ENCODE measurements at regions not wholly inside any gene's neighbourhood (a gene's known extent, or its start where the extent isn't known, plus 50 kb on each side); places are given as distances from the start of the nearest gene placed in this dataset.
"Not testable (repeated sequence)": the region's sequence is repeated elsewhere in the genome, so short reads cannot be mapped to it uniquely, and the experiment has no call there.

DNA sequence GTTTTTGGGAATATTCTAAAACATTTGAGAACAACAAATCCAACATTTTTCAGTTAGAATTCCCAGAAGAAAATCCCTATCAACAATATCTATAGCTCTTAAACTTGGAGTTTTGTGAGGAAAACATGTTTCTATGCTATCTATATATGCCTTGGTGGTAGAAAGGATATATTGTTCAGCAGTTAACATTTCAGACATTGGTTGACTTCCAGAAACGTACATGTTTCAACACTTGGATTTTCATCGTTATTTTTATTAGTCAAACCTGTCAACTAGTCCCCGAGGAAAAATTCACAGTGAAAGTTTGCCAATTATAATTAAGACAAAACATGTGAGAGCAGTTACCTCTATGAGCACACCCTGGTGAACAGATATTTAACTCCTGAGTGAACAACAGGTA is 541.8 kb upstream of the CHD1 start:
- H3K9me3 Mint-ChIP-seq (ENCODE audit: low read depth), result not testable (repeated sequence)

GRCh38 chr5:99460701-99461100 is 531.9 kb upstream of the CHD1 start:
- Mint-ChIP-seq H3K27ac (no peak overlapping the region), H3K36me3 (no peaks in the 10 kb centered on the region), H3K27me3 (no peaks in the 10 kb centered on the region), H3K4me1 (ENCODE audit: low read depth) (no peaks in the 10 kb centered on the region), H3K4me3 (no peak overlapping the region), H3K9me3 (ENCODE audit: low read depth) (peaks cover 2% of the 10 kb centered on the region)

More for the DNA sequence above, 541.8 kb upstream of the CHD1 start:
- H3K27ac Mint-ChIP-seq; H3K4me1 Mint-ChIP-seq (ENCODE audit: low read depth); H3K4me3 Mint-ChIP-seq; H3K27me3 Mint-ChIP-seq; H3K36me3 Mint-ChIP-seq: not testable (repeated sequence)

- no peak overlapping the region for H3K27ac Mint-ChIP-seq
- H3K4me3 Mint-ChIP-seq, result no peak overlapping the region
- no peaks in the 10 kb centered on the region for H3K36me3 Mint-ChIP-seq
- H3K27me3 Mint-ChIP-seq, result no peaks in the 10 kb centered on the region
- H3K4me1 Mint-ChIP-seq (ENCODE audit: low read depth), result no peaks in the 10 kb centered on the region
- no peaks in the 10 kb centered on the region for H3K9me3 Mint-ChIP-seq (ENCODE audit: low read depth)
These were observed 524.4 kb upstream of the CHD1 start for GRCh38 chr5:99453196-99453595.

GRCh38 chr5:99449786-99450185 is 521.0 kb upstream of the CHD1 start:
- Mint-ChIP-seq H3K27ac (no peak overlapping the region), H3K4me3 (no peak overlapping the region), H3K27me3 (no peaks in the 10 kb centered on the region), H3K9me3 (ENCODE audit: low read depth) (no peaks in the 10 kb centered on the region), H3K4me1 (ENCODE audit: low read depth) (no peaks in the 10 kb centered on the region), H3K36me3 (no peaks in the 10 kb centered on the region)

DNA sequence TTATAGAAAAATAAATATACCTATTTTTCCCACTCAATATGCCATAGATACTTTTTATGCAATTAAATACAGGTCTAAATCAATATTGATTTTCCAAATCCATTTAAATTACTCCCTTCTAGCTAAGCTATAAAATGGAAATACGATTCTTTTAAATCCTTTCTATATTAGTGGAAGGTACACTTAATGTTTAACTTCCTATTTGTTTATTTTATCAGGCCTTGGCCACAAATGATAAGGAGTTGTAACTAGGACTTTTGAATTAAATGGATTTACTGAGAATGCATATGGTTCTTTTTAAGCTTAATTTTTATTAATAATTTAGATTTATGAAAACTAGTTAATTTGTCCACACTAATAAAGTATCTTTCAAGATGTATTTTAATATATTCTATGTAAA is 517.0 kb upstream of the CHD1 start:
- Mint-ChIP-seq H3K36me3 (no peaks in the 10 kb centered on the region), H3K4me1 (ENCODE audit: low read depth) (no peaks in the 10 kb centered on the region), H3K4me3 (no peak overlapping the region), H3K27me3 (no peaks in the 10 kb centered on the region), H3K9me3 (ENCODE audit: low read depth) (no peaks in the 10 kb centered on the region), H3K27ac (no peak overlapping the region)

GRCh38 chr5:99441235-99441634 is 512.4 kb upstream of the CHD1 start:
- Mint-ChIP-seq H3K4me3 (no peak overlapping the region), H3K27ac (no peak overlapping the region), H3K27me3 (no peaks in the 10 kb centered on the region), H3K36me3 (no peaks in the 10 kb centered on the region), H3K9me3 (ENCODE audit: low read depth) (no peaks in the 10 kb centered on the region), H3K4me1 (ENCODE audit: low read depth) (no peaks in the 10 kb centered on the region)

GRCh38 chr5:99438619-99439018 is 509.8 kb upstream of the CHD1 start:
- Mint-ChIP-seq H3K4me3 (no peak overlapping the region), H3K4me1 (ENCODE audit: low read depth) (no peaks in the 10 kb centered on the region), H3K27me3 (no peaks in the 10 kb centered on the region), H3K9me3 (ENCODE audit: low read depth) (no peaks in the 10 kb centered on the region), H3K36me3 (no peaks in the 10 kb centered on the region), H3K27ac (no peak overlapping the region)

GRCh38 chr5:99437986-99438385 is 509.2 kb upstream of the CHD1 start:
- no peaks in the 10 kb centered on the region for H3K4me1 Mint-ChIP-seq (ENCODE audit: low read depth)
- H3K36me3 Mint-ChIP-seq, result no peaks in the 10 kb centered on the region
- H3K9me3 Mint-ChIP-seq (ENCODE audit: low read depth), result no peaks in the 10 kb centered on the region

DNA sequence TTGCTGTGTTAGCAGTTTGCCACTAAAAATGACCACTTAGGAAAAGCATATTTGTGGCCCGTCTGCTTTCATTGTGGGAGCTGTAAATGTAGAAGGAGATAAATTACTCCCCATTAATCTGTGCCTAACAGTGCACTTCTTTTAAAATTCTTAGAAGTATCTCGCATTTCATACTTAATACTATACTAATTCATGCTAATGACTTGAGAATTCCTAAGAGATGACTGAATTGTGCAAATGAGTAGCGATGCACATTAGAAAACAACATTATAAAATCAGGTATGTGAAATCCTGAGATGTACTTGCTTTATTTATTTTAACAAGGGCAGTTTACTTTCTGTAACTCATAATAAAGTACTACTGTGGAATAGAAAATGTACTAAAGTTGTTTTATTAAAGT is 494.6 kb upstream of the CHD1 start:
- H3K4me3 Mint-ChIP-seq; H3K9me3 Mint-ChIP-seq (ENCODE audit: low read depth); H3K4me1 Mint-ChIP-seq (ENCODE audit: low read depth); H3K27me3 Mint-ChIP-seq; H3K27ac Mint-ChIP-seq; H3K36me3 Mint-ChIP-seq: not testable (repeated sequence)

More at GRCh38 chr5:99437986-99438385, 509.2 kb upstream of the CHD1 start:
- Mint-ChIP-seq H3K4me3 (no peak overlapping the region), H3K27me3 (no peaks in the 10 kb centered on the region), H3K27ac (no peak overlapping the region)

DNA sequence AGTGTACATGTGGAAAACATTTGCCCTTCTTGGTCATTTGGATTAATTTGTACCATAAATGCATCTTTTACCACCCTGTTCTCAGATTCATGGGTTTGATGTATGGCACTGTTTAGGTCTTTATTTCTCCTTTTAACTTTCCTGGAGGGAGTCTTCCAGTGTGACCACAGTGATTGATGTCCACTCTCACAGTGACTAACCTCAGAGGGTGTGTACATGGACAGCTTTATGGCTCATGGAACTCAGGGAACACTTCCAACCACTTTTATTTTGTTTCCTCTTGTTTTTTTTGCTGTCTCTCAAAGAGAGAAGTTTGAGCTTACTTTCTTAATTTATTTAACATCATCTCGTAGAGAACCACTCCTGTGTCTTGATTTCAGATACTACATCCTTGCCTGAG is 489.8 kb upstream of the CHD1 start:
- H3K27ac Mint-ChIP-seq, H3K36me3 Mint-ChIP-seq: not testable (repeated sequence)

GRCh38 chr5:99410386-99410785 is 481.6 kb upstream of the CHD1 start:
- not testable (repeated sequence) for H3K27me3 Mint-ChIP-seq; H3K36me3 Mint-ChIP-seq; H3K9me3 Mint-ChIP-seq (ENCODE audit: low read depth); H3K27ac Mint-ChIP-seq; H3K4me3 Mint-ChIP-seq; H3K4me1 Mint-ChIP-seq (ENCODE audit: low read depth)

More for the DNA sequence above, 489.8 kb upstream of the CHD1 start:
- H3K4me1 Mint-ChIP-seq (ENCODE audit: low read depth); H3K4me3 Mint-ChIP-seq; H3K9me3 Mint-ChIP-seq (ENCODE audit: low read depth); H3K27me3 Mint-ChIP-seq: not testable (repeated sequence)

DNA sequence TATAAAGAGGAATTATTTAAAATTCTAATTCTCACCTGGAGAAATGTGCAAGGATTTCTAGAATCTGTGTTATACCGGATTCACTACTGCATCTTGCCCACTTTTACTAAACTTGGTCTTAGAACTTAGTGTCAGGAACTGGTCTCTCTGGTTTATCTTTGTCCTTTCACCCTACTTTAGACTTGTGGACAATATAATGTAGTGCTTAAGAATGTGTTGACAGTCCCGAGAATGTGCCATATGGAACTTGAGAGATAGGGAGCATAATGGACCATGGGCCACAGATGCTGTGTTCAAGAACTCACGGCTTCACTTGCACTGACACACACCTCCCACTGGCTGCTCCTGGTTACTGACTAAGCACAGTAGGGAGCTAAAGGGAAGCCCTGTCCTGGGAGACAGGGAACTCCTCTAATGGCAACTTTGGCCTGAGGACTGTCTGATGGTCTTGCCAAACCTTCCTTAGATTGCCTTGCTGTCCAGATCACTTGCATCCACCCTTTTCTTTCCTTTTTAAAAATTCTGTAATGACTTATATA is 476.0 kb upstream of the CHD1 start:
- H3K36me3 Mint-ChIP-seq; H3K27ac Mint-ChIP-seq; H3K4me3 Mint-ChIP-seq; H3K27me3 Mint-ChIP-seq; H3K9me3 Mint-ChIP-seq (ENCODE audit: low read depth); H3K4me1 Mint-ChIP-seq (ENCODE audit: low read depth): not testable (repeated sequence)

DNA sequence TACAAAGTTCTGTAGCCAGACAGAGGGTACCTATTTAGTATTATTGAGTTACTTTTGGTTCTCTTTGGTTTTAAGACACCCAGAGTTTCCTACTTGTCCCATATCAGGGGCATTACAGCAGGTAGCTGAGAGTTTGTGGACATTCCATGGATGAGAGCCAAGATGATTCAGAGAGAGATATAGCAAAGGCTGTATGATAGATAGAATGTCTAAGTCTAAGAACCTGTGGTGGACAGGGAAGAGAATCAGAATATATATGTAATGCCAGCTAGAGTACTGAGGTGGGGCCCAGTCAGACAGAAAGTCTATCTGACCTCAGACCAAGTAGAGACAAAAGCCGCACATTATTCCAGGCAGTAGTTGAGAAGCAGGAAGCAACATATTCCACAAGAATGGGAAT is 471.8 kb upstream of the CHD1 start:
- not testable (repeated sequence) for H3K4me3 Mint-ChIP-seq; H3K27me3 Mint-ChIP-seq; H3K27ac Mint-ChIP-seq; H3K4me1 Mint-ChIP-seq (ENCODE audit: low read depth); H3K9me3 Mint-ChIP-seq (ENCODE audit: low read depth); H3K36me3 Mint-ChIP-seq

DNA sequence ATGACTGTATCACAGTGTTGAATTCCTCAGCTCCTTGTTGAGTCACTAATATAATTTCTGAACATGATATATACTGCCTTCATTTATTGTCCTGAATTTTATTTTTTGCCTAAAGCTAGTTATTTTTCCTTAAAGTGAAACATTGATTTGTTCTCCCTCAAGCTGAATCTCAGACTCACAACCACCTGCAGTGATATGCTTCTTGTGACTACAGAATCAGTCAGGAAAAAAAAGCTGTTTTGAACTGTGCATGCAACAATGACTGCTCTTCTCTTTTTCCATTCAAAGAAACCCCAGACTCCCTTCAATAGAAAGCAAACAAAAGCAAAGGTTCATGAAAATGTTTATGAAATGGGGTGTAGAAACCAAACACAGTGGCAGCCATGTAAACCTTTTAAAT is 470.2 kb upstream of the CHD1 start:
- Mint-ChIP-seq H3K27me3 (no peaks in the 10 kb centered on the region), H3K27ac (no peak overlapping the region), H3K9me3 (ENCODE audit: low read depth) (no peaks in the 10 kb centered on the region), H3K4me1 (ENCODE audit: low read depth) (no peaks in the 10 kb centered on the region), H3K36me3 (no peaks in the 10 kb centered on the region), H3K4me3 (no peak overlapping the region)

- peaks cover 6% of the 10 kb centered on the region for H3K9me3 Mint-ChIP-seq (ENCODE audit: low read depth)
- no peaks in the 10 kb centered on the region for H3K27me3 Mint-ChIP-seq
- H3K4me1 Mint-ChIP-seq (ENCODE audit: low read depth), result no peaks in the 10 kb centered on the region
- no peaks in the 10 kb centered on the region for H3K36me3 Mint-ChIP-seq
- H3K27ac Mint-ChIP-seq, result no peak overlapping the region
- no peak overlapping the region for H3K4me3 Mint-ChIP-seq
These were observed 457.7 kb upstream of the CHD1 start for GRCh38 chr5:99386406-99387077.

- Mint-ChIP-seq H3K27me3 (no peaks in the 10 kb centered on the region), H3K36me3 (no peaks in the 10 kb centered on the region), H3K4me3 (no peak overlapping the region), H3K27ac (no peak overlapping the region), H3K9me3 (ENCODE audit: low read depth) (peaks cover 12% of the 10 kb centered on the region), H3K4me1 (ENCODE audit: low read depth) (no peaks in the 10 kb centered on the region)
These were observed 450.4 kb upstream of the CHD1 start for GRCh38 chr5:99379187-99379586.
